HL-60 (cell line): ENCODE measurements at regions not wholly inside any gene's neighbourhood (a gene's known extent, or its start where the extent isn't known, plus 50 kb on each side); places are given as distances from the start of the nearest gene placed in this dataset.

ENCODE experiments used
- DNase-seq, 2 experiments: peaks; one replicate each; pipeline ENCODE4 v3.0.0-alpha.2; 2010 to 2020; ENCODE audit warnings: low read depth in 1 of 2, low spot score in 1 of 2
- H3K27ac ChIP-seq: fragments of 250-450 bp; sonication (Bioruptor Pico); replicated peaks from 2 replicates; pipeline ENCODE4 v1.5.1; 2020; ENCODE audit warnings: mild to moderate bottlenecking, moderate library complexity
- H3K27me3 ChIP-seq: fragments of 250-450 bp; sonication (Bioruptor Pico); 2 replicates; pipeline ENCODE4 v1.5.1; 2021; ENCODE audit warnings: mild to moderate bottlenecking, moderate library complexity; ENCODE audit not compliant: insufficient read depth, poor library complexity, severe bottlenecking
- H3K4me3 ChIP-seq: replicated peaks from 2 replicates; pipeline ENCODE4 v1.5.1; 2011; ENCODE audit warnings: mild to moderate bottlenecking, control low read depth, low read length; ENCODE audit not compliant: insufficient read depth
- GABPA ChIP-seq: IDR thresholded peaks from 2 replicates; pipeline ENCODE4 v1.6.1; 2012; ENCODE audit warnings: low read depth
- POLR2AphosphoS5 ChIP-seq: IDR thresholded peaks from 2 replicates; pipeline ENCODE4 v1.6.1; 2012; ENCODE audit warnings: low read depth
- REST ChIP-seq: IDR thresholded peaks from 2 replicates; pipeline ENCODE4 v1.6.1; 2012; ENCODE audit warnings: low read depth; ENCODE audit not compliant: insufficient replicate concordance
- SPI1 ChIP-seq: IDR thresholded peaks from 2 replicates; pipeline ENCODE4 v1.6.1; 2012; ENCODE audit warnings: low read depth, mild to moderate bottlenecking, borderline replicate concordance
- TF ChIP-seq, protein P1 (sequence below): IDR thresholded peaks from one replicate; pipeline ENCODE4 v1.5.1; 2011; ENCODE audit warnings: low read length, control low read depth, inconsistent platforms; ENCODE audit not compliant: insufficient read depth

DNA sequence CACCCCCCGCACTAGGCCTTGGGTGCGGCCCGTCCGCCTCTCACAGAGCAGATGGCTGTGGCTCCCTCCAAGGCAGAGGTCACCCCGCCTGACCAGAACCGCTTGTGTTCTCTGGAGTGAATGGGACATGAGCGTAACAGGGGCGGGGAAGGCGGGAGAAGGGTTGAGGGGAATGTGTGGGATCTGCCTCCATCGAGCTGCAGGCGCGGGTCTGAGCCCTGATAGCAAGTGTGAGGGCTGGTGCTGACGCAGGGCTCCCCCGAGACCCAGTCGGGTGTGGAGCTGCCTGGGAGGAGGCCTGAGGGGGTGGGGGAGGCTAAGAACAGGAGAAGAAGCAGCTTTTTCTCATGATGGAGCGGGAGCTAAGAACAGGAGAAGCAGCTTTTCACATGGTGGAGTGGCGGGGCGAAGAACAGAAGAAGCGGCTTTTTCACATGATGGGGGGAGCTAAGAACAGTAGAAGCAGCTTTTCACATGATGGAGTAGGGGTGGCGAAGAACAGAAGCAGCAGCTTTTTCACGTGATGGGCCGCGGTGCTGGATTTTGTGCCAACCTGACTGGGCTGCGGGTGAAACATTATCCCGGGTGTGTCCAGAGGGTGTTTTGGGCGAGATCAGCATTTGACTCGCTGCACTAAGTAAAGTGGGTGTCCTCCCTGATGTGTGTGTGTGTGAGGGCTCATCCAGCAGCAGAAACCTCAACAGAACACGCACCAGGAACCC lies 169.3 kb downstream of the TTLL2 start:
- Histone ChIP-seq H3K27me3 (peaks cover 3% of the 10 kb centered on the region), H3K4me3 (no peak overlapping the region), H3K27ac (no peak overlapping the region)
- DNase-seq: no peak
- TF ChIP-seq, protein P1, sequence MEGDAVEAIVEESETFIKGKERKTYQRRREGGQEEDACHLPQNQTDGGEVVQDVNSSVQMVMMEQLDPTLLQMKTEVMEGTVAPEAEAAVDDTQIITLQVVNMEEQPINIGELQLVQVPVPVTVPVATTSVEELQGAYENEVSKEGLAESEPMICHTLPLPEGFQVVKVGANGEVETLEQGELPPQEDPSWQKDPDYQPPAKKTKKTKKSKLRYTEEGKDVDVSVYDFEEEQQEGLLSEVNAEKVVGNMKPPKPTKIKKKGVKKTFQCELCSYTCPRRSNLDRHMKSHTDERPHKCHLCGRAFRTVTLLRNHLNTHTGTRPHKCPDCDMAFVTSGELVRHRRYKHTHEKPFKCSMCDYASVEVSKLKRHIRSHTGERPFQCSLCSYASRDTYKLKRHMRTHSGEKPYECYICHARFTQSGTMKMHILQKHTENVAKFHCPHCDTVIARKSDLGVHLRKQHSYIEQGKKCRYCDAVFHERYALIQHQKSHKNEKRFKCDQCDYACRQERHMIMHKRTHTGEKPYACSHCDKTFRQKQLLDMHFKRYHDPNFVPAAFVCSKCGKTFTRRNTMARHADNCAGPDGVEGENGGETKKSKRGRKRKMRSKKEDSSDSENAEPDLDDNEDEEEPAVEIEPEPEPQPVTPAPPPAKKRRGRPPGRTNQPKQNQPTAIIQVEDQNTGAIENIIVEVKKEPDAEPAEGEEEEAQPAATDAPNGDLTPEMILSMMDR: no peak
- TF ChIP-seq SPI1 (no peak), GABPA (no peak), REST (no peak), POLR2AphosphoS5 (no peak)

DNA sequence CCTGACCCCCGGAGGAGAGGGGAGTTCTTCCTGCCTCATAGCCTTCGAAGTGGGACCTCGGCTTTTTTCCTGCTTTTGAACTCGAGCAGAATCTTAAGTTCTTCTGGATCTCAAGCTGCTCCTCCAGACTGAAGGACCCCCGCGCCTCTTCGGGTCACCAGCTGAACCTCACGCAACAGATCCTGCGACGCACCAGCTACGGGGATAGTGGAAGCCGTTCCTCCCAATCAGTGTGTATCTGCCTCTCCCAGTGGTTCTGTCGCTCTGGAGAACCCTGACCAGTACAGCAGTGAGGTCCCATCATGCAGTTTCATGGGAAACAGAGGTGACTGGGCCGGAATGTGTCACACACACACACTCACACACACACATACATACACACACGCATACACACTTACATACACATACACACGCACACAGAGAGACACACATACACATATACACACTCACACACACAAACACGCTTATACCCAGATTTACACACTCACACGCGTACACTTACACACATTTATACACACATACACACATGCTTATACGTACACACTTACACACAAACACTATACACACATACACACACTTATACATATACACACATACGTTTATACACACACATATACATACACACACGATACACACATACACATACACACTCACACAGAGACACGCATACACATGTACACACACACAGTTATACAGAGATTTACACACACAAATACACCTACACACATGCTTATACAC lies 170.0 kb downstream of the TTLL2 start:
- Histone ChIP-seq H3K4me3 (no peak overlapping the region), H3K27ac (no peak overlapping the region), H3K27me3 (no peaks in the 10 kb centered on the region)
- TF ChIP-seq REST (no peak), SPI1 (no peak), POLR2AphosphoS5 (no peak), GABPA (no peak)
- TF ChIP-seq, protein P1: no peak
- DNase-seq: no peak

- TF ChIP-seq REST: no peak
- no peak for TF ChIP-seq SPI1
- no peak for TF ChIP-seq GABPA
- TF ChIP-seq, protein P1: no peak
- no peak for TF ChIP-seq POLR2AphosphoS5
- no peak for DNase-seq
- H3K27ac ChIP-seq: no peak overlapping the region
- H3K27me3 ChIP-seq: no peaks in the 10 kb centered on the region
- no peak overlapping the region for H3K4me3 ChIP-seq
Observed at GRCh38 chr6:167495506-167496401, 170.9 kb downstream of the TTLL2 start.
